Coronary artery (tissue), 2 donors: ENCODE measurements at regions not wholly inside any gene's neighbourhood (a gene's known extent, or its start where the extent isn't known, plus 50 kb on each side); places are given as distances from the start of the nearest gene placed in this dataset.

ENCODE experiments used
- DNase-seq: peaks from one replicate; pipeline ENCODE4 v3.0.0-alpha.2; 2017; ENCODE audit warnings: low spot score
- H3K27ac ChIP-seq, 2 donors: fragments of 200-600 bp; sonication (generic); one replicate each; pipeline ENCODE4 v1.5.1; 2016 to 2019
- H3K4me3 ChIP-seq: fragments of 200-600 bp; sonication (generic); 2 replicates; pipeline ENCODE4 v1.5.1; 2016; ENCODE audit warnings: mild to moderate bottlenecking, moderate library complexity
- CTCF ChIP-seq: fragments of 200-600 bp; sonication (generic); IDR thresholded peaks from one replicate; pipeline ENCODE4 v1.5.1; 2019; ENCODE audit warnings: antibody characterized with exemption

- TF ChIP-seq CTCF, result no peak
- no peak for DNase-seq
- Histone ChIP-seq H3K4me3 (no peak overlapping the region), H3K27ac (no peak overlapping the region)
These were observed 336.1 kb upstream of the PKDCC start for GRCh38 chr2:41711736-41712135.

GRCh38 chr2:41716497-41716896 is 331.3 kb upstream of the PKDCC start:
- DNase-seq, result no peak
- Histone ChIP-seq H3K4me3 (no peak overlapping the region), H3K27ac (peak overlapping the region in 1 of 2 donors; percentile 11)
- TF ChIP-seq CTCF, result no peak

- Histone ChIP-seq H3K4me3 (no peak overlapping the region), H3K27ac (no peak overlapping the region)
- no peak for TF ChIP-seq CTCF
- no peak for DNase-seq
These were observed 330.0 kb upstream of the PKDCC start for GRCh38 chr2:41717839-41718238.

GRCh38 chr2:41718705-41719104 is 329.1 kb upstream of the PKDCC start:
- Histone ChIP-seq H3K4me3 (no peak overlapping the region), H3K27ac (no peak overlapping the region)
- no peak for DNase-seq
- TF ChIP-seq CTCF, result no peak

- DNase-seq, result no peak
- Histone ChIP-seq H3K27ac (no peak overlapping the region), H3K4me3 (no peak overlapping the region)
- TF ChIP-seq CTCF, result no peak
These were observed 328.1 kb upstream of the PKDCC start for GRCh38 chr2:41719756-41720155.

GRCh38 chr2:41720331-41721251 is 327.2 kb upstream of the PKDCC start:
- no peak for DNase-seq
- peak overlapping the region; percentile 50 for H3K4me3 ChIP-seq
- TF ChIP-seq CTCF, result no peak
- H3K27ac ChIP-seq, result peak overlapping the region in 1 of 2 donors; percentile 39
